HCT116 (cell line): ENCODE measurements at regions not wholly inside any gene's neighbourhood (a gene's known extent, or its start where the extent isn't known, plus 50 kb on each side); places are given as distances from the start of the nearest gene placed in this dataset.

Experiments
- ATAC-seq: fragments of 200-7000 bp; cut with Tn5 transposase; 2 replicates; pipeline ENCODE4 v1.9.1; 2020; ENCODE audit warnings: mild to moderate bottlenecking, moderate library complexity
- BruUV-seq: library from RNA; stranded (reverse); fragments of 400-500 nt; replicated peaks from 2 replicates; lab custom pipeline; 2021; lab: Mats Ljungman, UMichigan
- CTCF ChIA-PET: fragments of 300-600 bp; sonication (Branson Sonifier 250); formaldehyde crosslinking; loops from one replicate; lab custom pipeline; 2021; ENCODE audit warnings: antibody characterized with exemption; lab: Charles Lee
- POLR2A ChIA-PET: fragments of 300-600, 350-600 bp; sonication (Branson Sonifier 250); formaldehyde crosslinking; loops from one replicate; lab custom pipeline; 2021; ENCODE audit warnings: antibody characterized with exemption; lab: Charles Lee
- RAD21 ChIA-PET, 2 experiments: fragments of 300-600 bp; sonication (Branson Sonifier 250); formaldehyde crosslinking; loops; one replicate each; lab custom pipeline; 2023; ENCODE audit warnings: low total read pairs in 2 of 2; ENCODE audit not compliant: uncharacterized antibody in 2 of 2, unreplicated experiment in 2 of 2, low non-redundant PET in 1 of 2; lab: Charles Lee
- DNase-seq: peaks from one replicate; pipeline ENCODE4 v3.0.0-alpha.2; 2010; ENCODE audit warnings: low read depth, low spot score
- H2AFZ ChIP-seq: fragments of 200-600 bp; shearing (Covaris generic), sonication (generic); 2 replicates; pipeline ENCODE4 v1.6.1; 2017; ENCODE audit warnings: low read depth, mixed run types, mixed read lengths, antibody characterized with exemption, low read length; ENCODE audit not compliant: poor library complexity, severe bottlenecking
- H3K27ac ChIP-seq: 2 replicates; pipeline ENCODE4 v1.5.1; 2012; ENCODE audit warnings: low read depth, low read length
- H3K27me3 ChIP-seq: fragments of 200-600 bp; sonication (generic); 2 replicates; pipeline ENCODE4 v1.6.1; 2016; ENCODE audit warnings: mixed run types, low read length, mixed read lengths; ENCODE audit not compliant: insufficient read depth
- H3K36me3 ChIP-seq, 2 experiments: fragments of 200-500 bp in 1 of 2; fragments of 200-600 bp in 1 of 2; sonication (Bioruptor generic) in 1 of 2; sonication (generic) in 1 of 2; 2 replicates each; pipeline versions ENCODE4 v1.5.1 to v1.6.1; 2014 to 2016; ENCODE audit warnings: low read length in 2 of 2, inconsistent platforms in 1 of 2, mixed read lengths in 1 of 2, mixed run types in 1 of 2; ENCODE audit not compliant: insufficient read depth in 2 of 2, control insufficient read depth in 1 of 2
- H3K4me1 ChIP-seq, 2 experiments: fragments of 200-600 bp in 1 of 2; sonication (generic) in 1 of 2; 2 replicates each; pipeline versions ENCODE4 v1.5.1 to v1.6.1; 2012 to 2017; ENCODE audit warnings: low read length in 2 of 2, inconsistent platforms in 1 of 2, mild to moderate bottlenecking in 1 of 2, mixed read lengths in 1 of 2, mixed run types in 1 of 2, moderate library complexity in 1 of 2; ENCODE audit not compliant: insufficient read depth in 2 of 2, control insufficient read depth in 1 of 2
- H3K4me2 ChIP-seq: fragments of 200-600 bp; sonication (generic); 2 replicates; pipeline ENCODE4 v1.6.1; 2017; ENCODE audit warnings: mixed run types, low read length, mixed read lengths
- H3K4me3 ChIP-seq, 2 experiments: fragments of 200-600 bp in 1 of 2; sonication (generic) in 1 of 2; replicated peaks in 1 of 2; 2 replicates each; pipeline ENCODE4 v1.5.1; 2011 to 2016; ENCODE audit warnings: low read length in 2 of 2, control low read depth in 1 of 2, low read depth in 1 of 2, mild to moderate bottlenecking in 1 of 2, mixed read lengths in 1 of 2, mixed run types in 1 of 2
- H3K79me2 ChIP-seq: fragments of 200-600 bp; sonication (generic); 2 replicates; pipeline ENCODE4 v1.6.1; 2017; ENCODE audit warnings: mild to moderate bottlenecking, mixed run types, low read length, moderate library complexity, mixed read lengths; ENCODE audit not compliant: insufficient read depth
- H3K9ac ChIP-seq: fragments of 200-600 bp; sonication (generic); 2 replicates; pipeline ENCODE4 v1.6.1; 2016; ENCODE audit warnings: low read length, mixed read lengths
- H3K9me2 ChIP-seq: fragments of 200-600 bp; sonication (generic), shearing (Covaris generic); 2 replicates; pipeline ENCODE4 v1.6.1; 2017; ENCODE audit warnings: mixed run types, mild to moderate bottlenecking, moderate library complexity; ENCODE audit not compliant: insufficient read depth
- H3K9me3 ChIP-seq, 2 experiments: fragments of 200-500 bp in 1 of 2; fragments of 200-600 bp in 1 of 2; sonication (Bioruptor generic) in 1 of 2; sonication (generic) in 1 of 2; 2 replicates each; pipeline ENCODE4 v1.6.1; 2014 to 2017; ENCODE audit warnings: low read length in 2 of 2, mixed read lengths in 2 of 2, inconsistent platforms in 1 of 2, low read depth in 1 of 2, mild to moderate bottlenecking in 1 of 2, mixed run types in 1 of 2, moderate library complexity in 1 of 2; ENCODE audit not compliant: control insufficient read depth in 1 of 2, insufficient read depth in 1 of 2
- H4K20me1 ChIP-seq: fragments of 200-600 bp; sonication (generic), shearing (Covaris generic); 2 replicates; pipeline ENCODE4 v1.6.1; 2017; ENCODE audit warnings: mixed run types, mild to moderate bottlenecking, moderate library complexity; ENCODE audit not compliant: insufficient read depth
- CBX3 ChIP-seq: IDR thresholded peaks from 2 replicates; pipeline ENCODE4 v1.6.1; 2012; ENCODE audit warnings: low read depth
- CEBPB ChIP-seq: IDR thresholded peaks from 2 replicates; pipeline ENCODE4 v1.6.1; 2012; ENCODE audit warnings: low read depth
- EGR1 ChIP-seq: IDR thresholded peaks from 2 replicates; pipeline ENCODE4 v1.6.1; 2012; ENCODE audit warnings: low read depth
- ELF1 ChIP-seq: IDR thresholded peaks from 2 replicates; pipeline ENCODE4 v1.6.1; 2012; ENCODE audit warnings: low read depth, borderline replicate concordance
- EZH2 ChIP-seq: fragments of 200-600 bp; sonication (generic); IDR thresholded peaks from 2 replicates; pipeline ENCODE4 v1.6.1; 2017; ENCODE audit warnings: antibody characterized with exemption, mixed run types
- FOSL1 ChIP-seq: IDR thresholded peaks from 2 replicates; pipeline ENCODE4 v1.6.1; 2012; ENCODE audit warnings: low read depth
- JUND ChIP-seq: IDR thresholded peaks from 2 replicates; pipeline ENCODE4 v1.6.1; 2012
- POLR2A ChIP-seq: IDR thresholded peaks from 2 replicates; pipeline ENCODE4 v1.7.0; 2011; ENCODE audit warnings: borderline replicate concordance; ENCODE audit not compliant: insufficient read depth, insufficient read length; ENCODE audit errors: extremely low read depth
- POLR2AphosphoS5 ChIP-seq: IDR thresholded peaks from 2 replicates; pipeline ENCODE4 v1.6.1; 2011; ENCODE audit warnings: mild to moderate bottlenecking, low read depth, low read length, moderate library complexity
- SIN3A ChIP-seq: IDR thresholded peaks from 2 replicates; pipeline ENCODE4 v1.6.1; 2012; ENCODE audit warnings: low read depth
- SP1 ChIP-seq: IDR thresholded peaks from 2 replicates; pipeline ENCODE4 v1.6.1; 2012; ENCODE audit warnings: low read depth
- SRF ChIP-seq: IDR thresholded peaks from 2 replicates; pipeline ENCODE4 v1.6.1; 2012; ENCODE audit warnings: low read depth
- TCF7L2 ChIP-seq: IDR thresholded peaks from 2 replicates; pipeline ENCODE4 v1.7.0; 2011; ENCODE audit warnings: borderline replicate concordance, inconsistent platforms; ENCODE audit not compliant: insufficient read depth, insufficient read length; ENCODE audit errors: extremely low read depth
- ZFX ChIP-seq: fragments of 450-650 bp; IDR thresholded peaks from 2 replicates; pipeline ENCODE4 v1.6.1; 2017
- ZNF274 ChIP-seq: fragments of 200-500 bp; sonication (Bioruptor generic); IDR thresholded peaks from 2 replicates; pipeline ENCODE4 v1.6.1; 2014; ENCODE audit warnings: mild to moderate bottlenecking, low read depth, low read length, inconsistent platforms
- intact Hi-C: fragments of 100-400 bp; cut with micrococcal nuclease; formaldehyde crosslinking; loops from 2 replicates; pipeline ENCODE4 v1.10.0; 2022
- TF ChIP-seq, protein P1 (sequence below): IDR thresholded peaks from 2 replicates; pipeline ENCODE4 v1.6.1; 2012; ENCODE audit warnings: low read depth
- TF ChIP-seq, protein P2 (sequence below): IDR thresholded peaks from 2 replicates; pipeline ENCODE4 v1.6.1; 2011; ENCODE audit warnings: mild to moderate bottlenecking, low read length, moderate library complexity; ENCODE audit not compliant: insufficient replicate concordance; ENCODE audit errors: extremely low read depth
- TF ChIP-seq, protein P3 (sequence below): IDR thresholded peaks from 2 replicates; pipeline ENCODE4 v1.6.1; 2012
- TF ChIP-seq, protein P4 (sequence below), 3 experiments: fragments of 200-600 bp in 1 of 3; sonication (generic) in 1 of 3; IDR thresholded peaks in 2 of 3; conservative IDR thresholded peaks in 1 of 3; 2 replicates each; pipeline ENCODE4 v1.5.1; 2012 to 2017; ENCODE audit warnings: low read depth in 2 of 3, low read length in 2 of 3, antibody characterized with exemption in 1 of 3, borderline replicate concordance in 1 of 3, control low read depth in 1 of 3, mild to moderate bottlenecking in 1 of 3, mixed read lengths in 1 of 3, mixed run types in 1 of 3, moderate library complexity in 1 of 3; ENCODE audit not compliant: insufficient read depth in 1 of 3

DNA sequence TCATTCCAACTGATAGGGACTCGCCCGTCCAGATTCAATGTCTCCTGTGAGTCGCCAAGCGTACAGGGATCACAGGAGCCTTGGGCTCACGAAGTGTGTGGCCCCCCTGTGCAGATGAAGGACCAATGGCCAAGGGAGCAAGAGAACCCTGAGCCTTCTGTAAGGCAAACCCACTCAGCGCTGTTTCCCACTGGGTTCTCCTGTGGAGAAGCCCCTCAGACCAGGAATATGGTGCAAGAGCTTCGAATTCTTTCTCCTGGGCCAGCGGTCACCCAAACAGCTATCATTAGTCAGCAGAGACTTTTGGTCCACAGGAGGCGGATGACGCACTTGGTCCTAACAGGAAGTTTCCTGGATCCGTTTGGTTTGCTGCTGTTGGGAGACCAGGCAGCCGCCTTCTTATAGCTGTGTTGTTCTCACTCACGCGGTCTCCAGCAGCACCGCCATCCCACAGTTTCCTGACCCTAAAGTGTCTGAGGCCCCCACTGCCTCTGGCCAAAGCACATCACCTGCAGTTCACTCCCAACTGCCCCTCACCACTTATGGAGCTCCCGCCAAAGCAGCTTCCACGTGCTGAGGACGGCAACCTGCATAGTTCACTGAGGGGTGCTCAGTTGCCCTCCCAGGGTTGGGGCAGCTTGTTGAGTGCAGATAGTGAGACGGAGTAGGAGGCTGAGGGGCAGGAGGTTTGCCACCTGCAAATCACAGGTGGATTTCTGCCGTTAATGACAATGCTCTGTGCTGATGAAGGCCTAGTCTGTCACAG is 268.6 kb downstream of the ERMARD start:
- intact Hi-C loops, result no loop called here
- Histone ChIP-seq H3K4me3 (no peak overlapping the region), H3K79me2 (no peaks in the 10 kb centered on the region), H4K20me1 (no peaks in the 10 kb centered on the region), H3K9ac (no peak overlapping the region), H3K9me3 (no peaks in the 10 kb centered on the region), H3K27ac (no peak overlapping the region), H3K36me3 (no peaks in the 10 kb centered on the region), H3K4me1 (peaks cover 0 to 1% of the 10 kb centered on the region in 2 experiments; a peak in 1 of 4 replicates)
- no peak for DNase-seq
- POLR2A ChIA-PET, result no interaction called here
- no peak for ATAC-seq
- CTCF ChIA-PET, result no interaction called here
- TF ChIP-seq EGR1, result no peak
- no peak for TF ChIP-seq POLR2AphosphoS5
- no peak for TF ChIP-seq ELF1
- no peak for TF ChIP-seq ZNF274
- no peak for TF ChIP-seq POLR2A
- no peak for TF ChIP-seq JUND
- TF ChIP-seq CBX3, result no peak
- TF ChIP-seq SRF, result no peak
- TF ChIP-seq SIN3A, result no peak
- TF ChIP-seq SP1, result no peak
- TF ChIP-seq EZH2, result no peak
- TF ChIP-seq, protein P1, sequence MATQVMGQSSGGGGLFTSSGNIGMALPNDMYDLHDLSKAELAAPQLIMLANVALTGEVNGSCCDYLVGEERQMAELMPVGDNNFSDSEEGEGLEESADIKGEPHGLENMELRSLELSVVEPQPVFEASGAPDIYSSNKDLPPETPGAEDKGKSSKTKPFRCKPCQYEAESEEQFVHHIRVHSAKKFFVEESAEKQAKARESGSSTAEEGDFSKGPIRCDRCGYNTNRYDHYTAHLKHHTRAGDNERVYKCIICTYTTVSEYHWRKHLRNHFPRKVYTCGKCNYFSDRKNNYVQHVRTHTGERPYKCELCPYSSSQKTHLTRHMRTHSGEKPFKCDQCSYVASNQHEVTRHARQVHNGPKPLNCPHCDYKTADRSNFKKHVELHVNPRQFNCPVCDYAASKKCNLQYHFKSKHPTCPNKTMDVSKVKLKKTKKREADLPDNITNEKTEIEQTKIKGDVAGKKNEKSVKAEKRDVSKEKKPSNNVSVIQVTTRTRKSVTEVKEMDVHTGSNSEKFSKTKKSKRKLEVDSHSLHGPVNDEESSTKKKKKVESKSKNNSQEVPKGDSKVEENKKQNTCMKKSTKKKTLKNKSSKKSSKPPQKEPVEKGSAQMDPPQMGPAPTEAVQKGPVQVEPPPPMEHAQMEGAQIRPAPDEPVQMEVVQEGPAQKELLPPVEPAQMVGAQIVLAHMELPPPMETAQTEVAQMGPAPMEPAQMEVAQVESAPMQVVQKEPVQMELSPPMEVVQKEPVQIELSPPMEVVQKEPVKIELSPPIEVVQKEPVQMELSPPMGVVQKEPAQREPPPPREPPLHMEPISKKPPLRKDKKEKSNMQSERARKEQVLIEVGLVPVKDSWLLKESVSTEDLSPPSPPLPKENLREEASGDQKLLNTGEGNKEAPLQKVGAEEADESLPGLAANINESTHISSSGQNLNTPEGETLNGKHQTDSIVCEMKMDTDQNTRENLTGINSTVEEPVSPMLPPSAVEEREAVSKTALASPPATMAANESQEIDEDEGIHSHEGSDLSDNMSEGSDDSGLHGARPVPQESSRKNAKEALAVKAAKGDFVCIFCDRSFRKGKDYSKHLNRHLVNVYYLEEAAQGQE, result no peak
- TF ChIP-seq, protein P2, sequence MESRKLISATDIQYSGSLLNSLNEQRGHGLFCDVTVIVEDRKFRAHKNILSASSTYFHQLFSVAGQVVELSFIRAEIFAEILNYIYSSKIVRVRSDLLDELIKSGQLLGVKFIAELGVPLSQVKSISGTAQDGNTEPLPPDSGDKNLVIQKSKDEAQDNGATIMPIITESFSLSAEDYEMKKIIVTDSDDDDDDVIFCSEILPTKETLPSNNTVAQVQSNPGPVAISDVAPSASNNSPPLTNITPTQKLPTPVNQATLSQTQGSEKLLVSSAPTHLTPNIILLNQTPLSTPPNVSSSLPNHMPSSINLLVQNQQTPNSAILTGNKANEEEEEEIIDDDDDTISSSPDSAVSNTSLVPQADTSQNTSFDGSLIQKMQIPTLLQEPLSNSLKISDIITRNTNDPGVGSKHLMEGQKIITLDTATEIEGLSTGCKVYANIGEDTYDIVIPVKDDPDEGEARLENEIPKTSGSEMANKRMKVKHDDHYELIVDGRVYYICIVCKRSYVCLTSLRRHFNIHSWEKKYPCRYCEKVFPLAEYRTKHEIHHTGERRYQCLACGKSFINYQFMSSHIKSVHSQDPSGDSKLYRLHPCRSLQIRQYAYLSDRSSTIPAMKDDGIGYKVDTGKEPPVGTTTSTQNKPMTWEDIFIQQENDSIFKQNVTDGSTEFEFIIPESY, result no peak
- TF ChIP-seq CEBPB, result no peak
- TF ChIP-seq, protein P3, sequence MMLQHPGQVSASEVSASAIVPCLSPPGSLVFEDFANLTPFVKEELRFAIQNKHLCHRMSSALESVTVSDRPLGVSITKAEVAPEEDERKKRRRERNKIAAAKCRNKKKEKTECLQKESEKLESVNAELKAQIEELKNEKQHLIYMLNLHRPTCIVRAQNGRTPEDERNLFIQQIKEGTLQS, result no peak
- TF ChIP-seq ZFX, result no peak
- TF ChIP-seq FOSL1, result no peak
- TF ChIP-seq, protein P4, sequence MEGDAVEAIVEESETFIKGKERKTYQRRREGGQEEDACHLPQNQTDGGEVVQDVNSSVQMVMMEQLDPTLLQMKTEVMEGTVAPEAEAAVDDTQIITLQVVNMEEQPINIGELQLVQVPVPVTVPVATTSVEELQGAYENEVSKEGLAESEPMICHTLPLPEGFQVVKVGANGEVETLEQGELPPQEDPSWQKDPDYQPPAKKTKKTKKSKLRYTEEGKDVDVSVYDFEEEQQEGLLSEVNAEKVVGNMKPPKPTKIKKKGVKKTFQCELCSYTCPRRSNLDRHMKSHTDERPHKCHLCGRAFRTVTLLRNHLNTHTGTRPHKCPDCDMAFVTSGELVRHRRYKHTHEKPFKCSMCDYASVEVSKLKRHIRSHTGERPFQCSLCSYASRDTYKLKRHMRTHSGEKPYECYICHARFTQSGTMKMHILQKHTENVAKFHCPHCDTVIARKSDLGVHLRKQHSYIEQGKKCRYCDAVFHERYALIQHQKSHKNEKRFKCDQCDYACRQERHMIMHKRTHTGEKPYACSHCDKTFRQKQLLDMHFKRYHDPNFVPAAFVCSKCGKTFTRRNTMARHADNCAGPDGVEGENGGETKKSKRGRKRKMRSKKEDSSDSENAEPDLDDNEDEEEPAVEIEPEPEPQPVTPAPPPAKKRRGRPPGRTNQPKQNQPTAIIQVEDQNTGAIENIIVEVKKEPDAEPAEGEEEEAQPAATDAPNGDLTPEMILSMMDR (IDR thresholded peaks at IDR 0.05 in 2 of 3, conservative IDR thresholded peaks at IDR 0.05 in 1 of 3; ENCODE audit: borderline replicate concordance in 1 of 3, insufficient read depth in 1 of 3, low read depth in 2 of 3, low read length in 2 of 3), result no peak
- TF ChIP-seq TCF7L2, result no peak
- TF ChIP-seq, all 23 proteins: peak for 0
- RAD21 ChIA-PET, result no interaction called here
- no peaks in the 10 kb centered on the region for H3K9me2 ChIP-seq
- no TSS peak for BruUV-seq
- no peak overlapping the region for H2AFZ ChIP-seq
- peaks cover 27% of the 10 kb centered on the region for H3K27me3 ChIP-seq
- H3K4me2 ChIP-seq, result no peak overlapping the region
